ENCODE measurements at regions not wholly inside any gene's neighbourhood (a gene's known extent, or its start where the extent isn't known, plus 50 kb on each side); places are given as distances from the start of the nearest gene placed in this dataset.

GRCh38 chr3:59540241-59540640 lies 490.4 kb upstream of the CFAP20DC start:
- TF ChIP-seq SUZ12 (IDR thresholded peaks at IDR 0.05) (no peak), FOXA1 (IDR thresholded peaks at IDR 0.05) (no peak)
